Nephron (organoid): ENCODE measurements at regions not wholly inside any gene's neighbourhood (a gene's known extent, or its start where the extent isn't known, plus 50 kb on each side); places are given as distances from the start of the nearest gene placed in this dataset.
"Not testable (repeated sequence)": the region's sequence is repeated elsewhere in the genome, so short reads cannot be mapped to it uniquely, and the experiment has no call there.

ENCODE experiments used
- H3K27ac Mint-ChIP-seq, 3 experiments: 2 replicates each; pipeline ENCODE4 v1.8.0; 2020; ENCODE audit warnings: mixed read lengths in 3 of 3, mild to moderate bottlenecking in 2 of 3, moderate library complexity in 1 of 3
- H3K27me3 Mint-ChIP-seq: 2 replicates; pipeline ENCODE4 v1.8.0; 2021; ENCODE audit warnings: low read depth, mild to moderate bottlenecking, moderate library complexity, mixed read lengths
- H3K36me3 Mint-ChIP-seq: 2 replicates; pipeline ENCODE4 v1.8.0; 2020; ENCODE audit warnings: low read depth, mixed read lengths
- H3K4me1 Mint-ChIP-seq: 2 replicates; pipeline ENCODE4 v1.8.0; 2020; ENCODE audit warnings: mixed read lengths
- H3K4me3 Mint-ChIP-seq, 3 experiments: 2 replicates each; pipeline ENCODE4 v1.8.0; 2020; ENCODE audit warnings: mild to moderate bottlenecking in 3 of 3, mixed read lengths in 3 of 3, moderate library complexity in 2 of 3
- H3K9me3 Mint-ChIP-seq: 2 replicates; pipeline ENCODE4 v1.8.0; 2020; ENCODE audit warnings: mixed read lengths
- CTCF ChIP-seq, 3 experiments: fragments of 200-600 bp; sonication (generic); IDR thresholded peaks; one replicate each; pipeline ENCODE4 v1.5.0; 2021; ENCODE audit warnings: antibody characterized with exemption in 3 of 3; ENCODE audit not compliant: unreplicated experiment in 3 of 3

- Mint-ChIP-seq H3K4me3 (no peak overlapping the region), H3K4me1 (no peaks in the 10 kb centered on the region)
Observed at GRCh38 chr3:39558775-39559306, 91.4 kb downstream of the MOBP start.

GRCh38 chr3:39559543-39559942 lies 92.1 kb downstream of the MOBP start:
- Mint-ChIP-seq H3K4me3 (no peak overlapping the region), H3K36me3 (no peaks in the 10 kb centered on the region), H3K4me1 (no peaks in the 10 kb centered on the region), H3K27me3 (no peaks in the 10 kb centered on the region), H3K27ac (no peak overlapping the region), H3K9me3 (peaks cover 8% of the 10 kb centered on the region)
- no peak for TF ChIP-seq CTCF (IDR thresholded peaks at IDR 0.05; ENCODE audit: unreplicated experiment in 3 of 3)

More at GRCh38 chr3:39558775-39559306, 91.4 kb downstream of the MOBP start:
- TF ChIP-seq CTCF (IDR thresholded peaks at IDR 0.05; ENCODE audit: unreplicated experiment in 3 of 3), result no peak
- H3K27me3 Mint-ChIP-seq, result no peaks in the 10 kb centered on the region
- H3K27ac Mint-ChIP-seq, result no peak overlapping the region
- H3K36me3 Mint-ChIP-seq, result no peaks in the 10 kb centered on the region
- peaks cover 13% of the 10 kb centered on the region for H3K9me3 Mint-ChIP-seq

GRCh38 chr3:39568508-39568907 lies 101.0 kb downstream of the MOBP start:
- Mint-ChIP-seq H3K4me1 (no peaks in the 10 kb centered on the region), H3K36me3 (no peaks in the 10 kb centered on the region), H3K4me3 (no peak overlapping the region), H3K27ac (no peak overlapping the region), H3K27me3 (no peaks in the 10 kb centered on the region), H3K9me3 (no peaks in the 10 kb centered on the region)
- no peak for TF ChIP-seq CTCF (IDR thresholded peaks at IDR 0.05; ENCODE audit: unreplicated experiment in 3 of 3)

- Mint-ChIP-seq H3K4me3 (no peak overlapping the region), H3K36me3 (no peaks in the 10 kb centered on the region), H3K27me3 (no peaks in the 10 kb centered on the region), H3K27ac (no peak overlapping the region), H3K9me3 (no peaks in the 10 kb centered on the region), H3K4me1 (no peaks in the 10 kb centered on the region)
- TF ChIP-seq CTCF (IDR thresholded peaks at IDR 0.05; ENCODE audit: unreplicated experiment in 3 of 3), result no peak
Observed at GRCh38 chr3:39569095-39569494, 101.6 kb downstream of the MOBP start.

GRCh38 chr3:39573392-39573791 lies 105.9 kb downstream of the MOBP start:
- H3K9me3 Mint-ChIP-seq, result no peaks in the 10 kb centered on the region
- no peak overlapping the region for H3K27ac Mint-ChIP-seq
- no peaks in the 10 kb centered on the region for H3K4me1 Mint-ChIP-seq
- no peak overlapping the region for H3K4me3 Mint-ChIP-seq
- TF ChIP-seq CTCF (IDR thresholded peaks at IDR 0.05; ENCODE audit: unreplicated experiment in 3 of 3), result no peak
- no peaks in the 10 kb centered on the region for H3K27me3 Mint-ChIP-seq
- no peaks in the 10 kb centered on the region for H3K36me3 Mint-ChIP-seq

- Mint-ChIP-seq H3K4me1 (no peaks in the 10 kb centered on the region), H3K27me3 (no peaks in the 10 kb centered on the region), H3K27ac (no peak overlapping the region), H3K9me3 (no peaks in the 10 kb centered on the region), H3K36me3 (no peaks in the 10 kb centered on the region), H3K4me3 (no peak overlapping the region)
- no peak for TF ChIP-seq CTCF (IDR thresholded peaks at IDR 0.05; ENCODE audit: unreplicated experiment in 3 of 3)
Observed at GRCh38 chr3:39577541-39577940, 110.1 kb downstream of the MOBP start.

GRCh38 chr3:39586215-39586614 lies 118.7 kb downstream of the MOBP start:
- not testable (repeated sequence) for H3K4me3 Mint-ChIP-seq, H3K36me3 Mint-ChIP-seq, H3K4me1 Mint-ChIP-seq, H3K27ac Mint-ChIP-seq, H3K27me3 Mint-ChIP-seq
- peaks cover 11% of the 10 kb centered on the region for H3K9me3 Mint-ChIP-seq
